Osteocyte (in vitro differentiated cells): ENCODE measurements at regions not wholly inside any gene's neighbourhood (a gene's known extent, or its start where the extent isn't known, plus 50 kb on each side); places are given as distances from the start of the nearest gene placed in this dataset.

Experiments
- DNase-seq: peaks from one replicate; pipeline ENCODE4 v3.0.0; 2021; ENCODE audit warnings: mixed read lengths; ENCODE audit not compliant: unreplicated experiment; ENCODE audit errors: extremely low spot score
- H3K27ac Mint-ChIP-seq: one replicate; pipeline ENCODE4 v1.8.0; 2021; ENCODE audit warnings: mild to moderate bottlenecking, mixed read lengths; ENCODE audit not compliant: unreplicated experiment
- H3K27me3 Mint-ChIP-seq: one replicate; pipeline ENCODE4 v1.8.0; 2021; ENCODE audit warnings: mixed read lengths; ENCODE audit not compliant: unreplicated experiment
- H3K36me3 Mint-ChIP-seq: one replicate; pipeline ENCODE4 v1.8.0; 2021; ENCODE audit warnings: mixed read lengths; ENCODE audit not compliant: unreplicated experiment
- H3K4me1 Mint-ChIP-seq: one replicate; pipeline ENCODE4 v1.8.0; 2021; ENCODE audit warnings: mixed read lengths; ENCODE audit not compliant: unreplicated experiment
- H3K4me3 Mint-ChIP-seq: one replicate; pipeline ENCODE4 v1.8.0; 2021; ENCODE audit warnings: mild to moderate bottlenecking, moderate library complexity, mixed read lengths; ENCODE audit not compliant: unreplicated experiment
- H3K9me3 Mint-ChIP-seq: one replicate; pipeline ENCODE4 v1.8.0; 2021; ENCODE audit warnings: mixed read lengths; ENCODE audit not compliant: unreplicated experiment
- CTCF ChIP-seq: fragments of 200-600 bp; sonication (generic); IDR thresholded peaks from 2 replicates; pipeline ENCODE4 v1.5.0; 2021; ENCODE audit warnings: antibody characterized with exemption, mild to moderate bottlenecking, moderate library complexity

- H3K27me3 Mint-ChIP-seq, result peaks cover 3% of the 10 kb centered on the region
- H3K4me1 Mint-ChIP-seq, result no peaks in the 10 kb centered on the region
- H3K36me3 Mint-ChIP-seq, result peaks cover 12% of the 10 kb centered on the region
- H3K9me3 Mint-ChIP-seq, result peaks cover 52% of the 10 kb centered on the region
- no peak overlapping the region for H3K27ac Mint-ChIP-seq
- no peak for DNase-seq
- H3K4me3 Mint-ChIP-seq, result no peak overlapping the region
- no peak for TF ChIP-seq CTCF
These were observed 191.8 kb downstream of the ADAM29 start for GRCh38 chr4:175109933-175110332.

- H3K27ac Mint-ChIP-seq, result peak overlapping the region; percentile 38
- peaks cover 29% of the 10 kb centered on the region for H3K4me1 Mint-ChIP-seq
- peaks cover 45% of the 10 kb centered on the region for H3K9me3 Mint-ChIP-seq
- TF ChIP-seq CTCF, result peak; percentile 25
- no peak overlapping the region for H3K4me3 Mint-ChIP-seq
- DNase-seq, result no peak
- H3K36me3 Mint-ChIP-seq, result peaks cover 29% of the 10 kb centered on the region
- no peaks in the 10 kb centered on the region for H3K27me3 Mint-ChIP-seq
These were observed 207.4 kb downstream of the ADAM29 start for GRCh38 chr4:175125410-175126068.

- DNase-seq, result no peak
- peaks cover 27% of the 10 kb centered on the region for H3K9me3 Mint-ChIP-seq
- peak overlapping the region; percentile 4 for H3K27ac Mint-ChIP-seq
- no peaks in the 10 kb centered on the region for H3K27me3 Mint-ChIP-seq
- no peak overlapping the region for H3K4me3 Mint-ChIP-seq
- H3K4me1 Mint-ChIP-seq, result peaks cover 29% of the 10 kb centered on the region
- TF ChIP-seq CTCF, result no peak
- H3K36me3 Mint-ChIP-seq, result peaks cover 16% of the 10 kb centered on the region
These were observed 209.2 kb downstream of the ADAM29 start for GRCh38 chr4:175127314-175127713.

- no peak for DNase-seq
- peaks cover 23% of the 10 kb centered on the region for H3K4me1 Mint-ChIP-seq
- H3K9me3 Mint-ChIP-seq, result peaks cover 7% of the 10 kb centered on the region
- H3K4me3 Mint-ChIP-seq, result no peak overlapping the region
- H3K27me3 Mint-ChIP-seq, result no peaks in the 10 kb centered on the region
- H3K27ac Mint-ChIP-seq, result no peak overlapping the region
- H3K36me3 Mint-ChIP-seq, result peaks cover 4% of the 10 kb centered on the region
- no peak for TF ChIP-seq CTCF
These were observed 211.6 kb downstream of the ADAM29 start for GRCh38 chr4:175129797-175130196.

GRCh38 chr4:175139205-175139604 is 221.0 kb downstream of the ADAM29 start:
- Mint-ChIP-seq H3K27me3 (peaks cover 10% of the 10 kb centered on the region), H3K36me3 (peaks cover 6% of the 10 kb centered on the region), H3K4me1 (no peaks in the 10 kb centered on the region), H3K27ac (no peak overlapping the region), H3K4me3 (no peak overlapping the region), H3K9me3 (no peaks in the 10 kb centered on the region)
- DNase-seq, result no peak
- no peak for TF ChIP-seq CTCF
